ENCODE measurements at regions not wholly inside any gene's neighbourhood (a gene's known extent, or its start where the extent isn't known, plus 50 kb on each side); places are given as distances from the start of the nearest gene placed in this dataset.

DNA sequence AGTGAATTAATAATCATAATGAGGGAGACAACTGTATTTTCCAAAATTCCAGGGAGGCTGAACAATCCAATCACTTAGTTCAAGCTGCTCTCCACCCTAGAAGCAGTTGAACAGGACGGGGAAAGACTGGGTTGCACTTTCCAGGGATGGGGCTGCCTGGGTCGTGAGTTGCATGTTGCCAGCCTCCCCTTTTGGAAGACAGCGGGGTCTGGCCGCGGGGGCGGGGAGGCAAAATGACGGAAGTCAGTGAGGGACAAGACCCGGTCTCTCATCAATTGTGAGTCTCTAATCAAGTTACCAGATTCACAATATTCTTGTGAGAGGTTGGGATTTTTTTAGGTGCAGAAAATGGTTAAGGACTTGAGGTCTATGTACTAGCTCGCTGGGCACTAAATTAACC is 484.1 kb downstream of the ZSWIM6 start:
- Histone ChIP-seq H3K36me3 (ENCODE audit: control insufficient read depth in 2 of 2, insufficient read depth in 2 of 2, low read length in 2 of 2) (no peaks in the 10 kb centered on the region), H3K27me3 (ENCODE audit: control insufficient read depth in 2 of 2, insufficient read depth in 2 of 2, low read length in 2 of 2) (peaks cover 0 to 2% of the 10 kb centered on the region in 2 donors), H3K9ac (ENCODE audit: low read depth in 1 of 2, low read length in 2 of 2) (no peak overlapping the region), H3K9me3 (ENCODE audit: control insufficient read depth in 2 of 2, low read length in 2 of 2) (no peaks in the 10 kb centered on the region), H3K27ac (ENCODE audit: low read depth in 2 of 2, low read length in 2 of 2) (no peak overlapping the region), H3K4me1 (ENCODE audit: control insufficient read depth in 2 of 2, insufficient read depth in 2 of 2, low read length in 2 of 2) (no peaks in the 10 kb centered on the region), H3K4me3 (ENCODE audit: low read length in 2 of 2) (no peak overlapping the region)

DNA sequence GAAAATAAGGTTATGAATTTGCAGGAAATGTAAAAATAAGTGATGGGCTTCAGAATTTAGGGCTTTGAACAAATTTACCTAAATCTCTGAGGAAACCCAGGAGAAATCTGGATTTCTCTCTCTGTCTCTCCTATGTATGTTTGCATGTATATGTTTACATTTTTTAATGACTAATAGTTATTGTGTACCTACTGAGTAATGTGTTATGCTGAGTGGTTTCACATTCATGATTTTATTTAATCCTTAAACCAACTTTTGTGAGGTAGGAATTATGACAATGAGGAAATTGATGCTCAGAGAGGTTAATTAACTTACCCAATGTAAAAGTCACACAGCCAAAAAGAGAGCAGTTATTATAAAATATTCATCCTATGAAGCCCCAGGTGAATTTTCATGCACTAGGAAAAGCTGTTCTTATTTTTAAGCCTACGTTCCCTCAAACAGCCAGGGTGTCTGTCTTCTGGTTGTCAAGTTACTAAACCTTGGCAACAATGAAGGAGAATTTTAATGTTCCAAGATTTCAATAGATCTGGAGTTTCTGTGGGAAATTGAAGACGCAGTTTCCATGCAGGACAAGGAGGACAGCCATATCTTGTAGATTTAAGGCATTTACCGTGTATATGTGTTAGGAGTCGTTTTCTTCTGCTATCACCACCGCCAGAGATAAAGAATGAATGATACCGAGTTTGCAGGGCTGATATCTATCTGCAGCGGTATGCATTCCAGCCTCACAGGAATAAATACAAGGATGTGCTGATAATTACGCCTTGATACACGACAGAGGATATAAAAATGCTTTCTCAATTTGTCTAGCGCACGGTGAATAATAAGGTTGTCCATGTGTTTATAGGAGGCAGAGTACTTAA is 484.8 kb downstream of the ZSWIM6 start:
- Histone ChIP-seq H3K27ac (ENCODE audit: low read depth in 2 of 2, low read length in 2 of 2) (no peak overlapping the region), H3K27me3 (ENCODE audit: control insufficient read depth in 2 of 2, insufficient read depth in 2 of 2, low read length in 2 of 2) (no peaks in the 10 kb centered on the region), H3K36me3 (ENCODE audit: control insufficient read depth in 2 of 2, insufficient read depth in 2 of 2, low read length in 2 of 2) (no peaks in the 10 kb centered on the region), H3K9ac (ENCODE audit: low read depth in 1 of 2, low read length in 2 of 2) (no peak overlapping the region), H3K4me1 (ENCODE audit: control insufficient read depth in 2 of 2, insufficient read depth in 2 of 2, low read length in 2 of 2) (no peaks in the 10 kb centered on the region), H3K9me3 (ENCODE audit: control insufficient read depth in 2 of 2, low read length in 2 of 2) (no peaks in the 10 kb centered on the region), H3K4me3 (ENCODE audit: low read length in 2 of 2) (no peak overlapping the region)

DNA sequence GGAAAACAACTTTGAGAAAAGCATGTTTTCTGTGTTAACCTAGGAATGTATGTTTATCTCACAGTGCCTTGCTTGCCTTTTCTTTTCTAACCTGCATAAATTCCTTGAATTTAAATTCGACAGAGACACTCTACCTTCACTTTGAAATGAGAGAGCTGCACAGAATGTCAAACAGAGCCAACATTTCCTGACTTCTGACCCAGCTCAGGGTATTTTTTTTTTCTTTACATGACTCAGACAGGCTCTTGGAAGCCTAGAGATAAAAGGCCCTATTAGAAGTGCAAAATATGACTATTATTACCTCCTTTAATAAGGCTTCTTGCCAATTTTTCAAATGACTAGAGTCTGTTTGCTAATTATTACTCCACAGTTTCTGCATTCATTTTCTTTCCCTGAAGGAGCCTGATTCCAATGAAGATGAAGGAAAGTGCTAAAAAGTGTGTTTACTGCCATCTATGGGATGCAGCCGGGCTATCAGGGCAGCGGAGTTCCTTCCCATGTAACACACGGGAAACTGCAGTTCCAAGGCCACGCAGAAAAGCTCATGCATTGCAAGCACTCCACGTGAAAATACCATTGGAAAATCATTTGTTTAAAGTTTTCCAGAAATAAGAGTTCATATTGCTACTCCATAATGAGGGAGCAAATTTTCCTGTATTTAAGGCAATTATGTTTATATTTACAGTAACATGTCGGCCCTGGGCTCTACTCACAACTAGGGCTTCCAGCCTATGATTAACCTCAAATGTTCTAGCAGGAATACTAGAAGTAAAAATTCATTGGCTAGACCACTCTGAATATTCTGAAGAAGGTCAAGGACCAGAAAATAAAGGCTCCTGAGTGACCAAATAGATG is 485.6 kb downstream of the ZSWIM6 start:
- no peaks in the 10 kb centered on the region for H3K9me3 ChIP-seq (ENCODE audit: control insufficient read depth in 2 of 2, low read length in 2 of 2)
- H3K36me3 ChIP-seq (ENCODE audit: control insufficient read depth in 2 of 2, insufficient read depth in 2 of 2, low read length in 2 of 2): no peaks in the 10 kb centered on the region
- no peaks in the 10 kb centered on the region for H3K27me3 ChIP-seq (ENCODE audit: control insufficient read depth in 2 of 2, insufficient read depth in 2 of 2, low read length in 2 of 2)
- H3K4me3 ChIP-seq (ENCODE audit: low read length in 2 of 2): no peak overlapping the region
- H3K27ac ChIP-seq (ENCODE audit: low read depth in 2 of 2, low read length in 2 of 2): no peak overlapping the region
- no peaks in the 10 kb centered on the region for H3K4me1 ChIP-seq (ENCODE audit: control insufficient read depth in 2 of 2, insufficient read depth in 2 of 2, low read length in 2 of 2)
- no peak overlapping the region for H3K9ac ChIP-seq (ENCODE audit: low read depth in 1 of 2, low read length in 2 of 2)

DNA sequence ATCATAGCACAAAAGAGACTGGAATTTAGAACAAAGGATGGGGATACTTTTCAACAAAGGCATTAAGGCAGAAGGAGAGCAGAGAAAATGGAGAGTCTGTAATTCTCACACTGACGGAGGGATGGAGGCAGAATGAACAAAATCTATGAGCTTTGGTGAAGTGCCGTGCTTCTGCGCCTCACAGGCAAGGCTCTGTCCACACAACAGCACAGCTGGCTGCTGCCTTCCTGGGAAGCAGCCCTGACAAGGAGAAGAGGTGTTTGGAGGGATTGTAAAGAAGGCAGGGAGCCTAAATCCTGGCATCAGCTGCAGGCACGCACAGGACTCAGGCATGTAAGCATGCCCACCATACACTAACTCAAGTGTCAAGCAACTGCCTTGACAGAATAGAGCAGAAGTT is 485.2 kb upstream of the KIF2A start:
- no peak overlapping the region for H3K4me3 ChIP-seq (ENCODE audit: low read length in 2 of 2)
- no peak overlapping the region for H3K27ac ChIP-seq (ENCODE audit: low read depth in 2 of 2, low read length in 2 of 2)
- H3K9me3 ChIP-seq (ENCODE audit: control insufficient read depth in 2 of 2, low read length in 2 of 2): no peaks in the 10 kb centered on the region
- no peaks in the 10 kb centered on the region for H3K27me3 ChIP-seq (ENCODE audit: control insufficient read depth in 2 of 2, insufficient read depth in 2 of 2, low read length in 2 of 2)
- H3K9ac ChIP-seq (ENCODE audit: low read depth in 1 of 2, low read length in 2 of 2): no peak overlapping the region
- no peaks in the 10 kb centered on the region for H3K4me1 ChIP-seq (ENCODE audit: control insufficient read depth in 2 of 2, insufficient read depth in 2 of 2, low read length in 2 of 2)
- H3K36me3 ChIP-seq (ENCODE audit: control insufficient read depth in 2 of 2, insufficient read depth in 2 of 2, low read length in 2 of 2): no peaks in the 10 kb centered on the region

- Histone ChIP-seq H3K27ac (ENCODE audit: low read depth in 2 of 2, low read length in 2 of 2) (no peak overlapping the region), H3K9me3 (ENCODE audit: control insufficient read depth in 2 of 2, low read length in 2 of 2) (no peaks in the 10 kb centered on the region), H3K4me1 (ENCODE audit: control insufficient read depth in 2 of 2, insufficient read depth in 2 of 2, low read length in 2 of 2) (no peaks in the 10 kb centered on the region), H3K36me3 (ENCODE audit: control insufficient read depth in 2 of 2, insufficient read depth in 2 of 2, low read length in 2 of 2) (no peaks in the 10 kb centered on the region), H3K4me3 (ENCODE audit: low read length in 2 of 2) (no peak overlapping the region), H3K27me3 (ENCODE audit: control insufficient read depth in 2 of 2, insufficient read depth in 2 of 2, low read length in 2 of 2) (no peaks in the 10 kb centered on the region), H3K9ac (ENCODE audit: low read depth in 1 of 2, low read length in 2 of 2) (no peak overlapping the region)
Measured at GRCh38 chr5:61821561-61821960, 484.4 kb upstream of the KIF2A start.

DNA sequence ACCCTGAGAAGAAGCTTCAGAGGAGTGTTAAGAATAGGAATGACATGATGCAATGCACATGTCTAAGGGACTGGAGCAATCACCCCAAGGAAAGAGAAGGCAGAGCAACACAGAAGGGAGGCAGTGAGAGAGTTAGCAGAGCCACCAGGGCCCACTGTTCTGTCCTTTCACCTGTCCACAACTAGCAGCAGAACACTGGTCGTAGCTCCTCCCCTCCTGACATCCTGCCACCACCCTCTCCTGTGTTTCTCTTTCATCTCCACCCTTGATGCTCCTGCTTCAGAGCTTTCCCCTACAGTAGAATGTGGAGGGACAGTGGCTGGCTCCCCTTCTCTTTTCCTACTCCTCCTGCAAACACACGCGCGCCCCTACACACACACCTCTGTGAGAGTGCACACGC is 483.4 kb upstream of the KIF2A start:
- Histone ChIP-seq H3K4me1 (ENCODE audit: control insufficient read depth in 2 of 2, insufficient read depth in 2 of 2, low read length in 2 of 2) (no peaks in the 10 kb centered on the region), H3K27ac (ENCODE audit: low read depth in 2 of 2, low read length in 2 of 2) (no peak overlapping the region), H3K9ac (ENCODE audit: low read depth in 1 of 2, low read length in 2 of 2) (no peak overlapping the region), H3K36me3 (ENCODE audit: control insufficient read depth in 2 of 2, insufficient read depth in 2 of 2, low read length in 2 of 2) (no peaks in the 10 kb centered on the region), H3K27me3 (ENCODE audit: control insufficient read depth in 2 of 2, insufficient read depth in 2 of 2, low read length in 2 of 2) (peaks cover 0 to 2% of the 10 kb centered on the region in 2 donors), H3K9me3 (ENCODE audit: control insufficient read depth in 2 of 2, low read length in 2 of 2) (no peaks in the 10 kb centered on the region), H3K4me3 (ENCODE audit: low read length in 2 of 2) (no peak overlapping the region)

DNA sequence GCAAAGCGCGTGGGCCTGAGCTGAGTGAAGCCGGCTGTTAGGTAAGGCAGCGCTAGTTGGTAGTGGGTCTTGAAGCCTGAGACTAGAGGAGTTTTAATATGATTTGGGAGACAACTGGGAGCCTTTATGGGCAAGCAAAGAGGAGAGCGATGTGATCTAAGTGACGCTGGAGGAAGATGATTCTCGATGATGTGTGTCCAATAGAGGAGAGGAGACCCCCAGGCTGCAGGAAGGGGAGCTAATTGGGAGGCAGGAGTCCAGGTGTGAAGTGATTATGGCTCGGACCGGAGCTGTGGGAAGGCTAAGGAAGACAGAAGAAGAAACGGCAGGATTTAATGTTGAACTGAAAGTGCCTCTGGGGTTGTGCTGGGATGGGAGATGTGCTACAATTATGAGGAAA is 482.9 kb upstream of the KIF2A start:
- Histone ChIP-seq H3K9me3 (ENCODE audit: control insufficient read depth in 2 of 2, low read length in 2 of 2) (no peaks in the 10 kb centered on the region), H3K27ac (ENCODE audit: low read depth in 2 of 2, low read length in 2 of 2) (no peak overlapping the region), H3K9ac (ENCODE audit: low read depth in 1 of 2, low read length in 2 of 2) (no peak overlapping the region), H3K36me3 (ENCODE audit: control insufficient read depth in 2 of 2, insufficient read depth in 2 of 2, low read length in 2 of 2) (no peaks in the 10 kb centered on the region), H3K27me3 (ENCODE audit: control insufficient read depth in 2 of 2, insufficient read depth in 2 of 2, low read length in 2 of 2) (peaks cover 0 to 2% of the 10 kb centered on the region in 2 donors), H3K4me3 (ENCODE audit: low read length in 2 of 2) (no peak overlapping the region), H3K4me1 (ENCODE audit: control insufficient read depth in 2 of 2, insufficient read depth in 2 of 2, low read length in 2 of 2) (no peaks in the 10 kb centered on the region)

DNA sequence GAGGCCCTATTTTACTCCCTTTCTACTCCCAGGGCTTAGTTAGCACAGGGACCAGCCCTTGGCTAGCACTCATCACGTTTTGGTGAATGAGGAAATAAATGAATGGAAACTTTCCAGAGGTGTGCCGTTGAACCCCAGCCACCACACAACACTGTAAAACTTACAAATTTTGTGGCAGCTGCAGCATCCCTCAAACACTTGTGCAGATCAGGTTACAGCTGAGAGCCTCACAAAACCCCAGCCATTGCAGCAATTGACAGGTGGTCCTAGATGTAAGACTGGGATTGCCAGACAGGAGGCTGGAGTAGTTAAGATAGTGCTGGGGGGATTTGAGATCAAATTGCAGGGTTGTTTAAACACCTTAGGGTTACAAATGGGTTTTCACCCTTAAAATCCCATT is 482.2 kb upstream of the KIF2A start:
- H3K27me3 ChIP-seq (ENCODE audit: control insufficient read depth in 2 of 2, insufficient read depth in 2 of 2, low read length in 2 of 2): peaks cover 0 to 2% of the 10 kb centered on the region in 2 donors

DNA sequence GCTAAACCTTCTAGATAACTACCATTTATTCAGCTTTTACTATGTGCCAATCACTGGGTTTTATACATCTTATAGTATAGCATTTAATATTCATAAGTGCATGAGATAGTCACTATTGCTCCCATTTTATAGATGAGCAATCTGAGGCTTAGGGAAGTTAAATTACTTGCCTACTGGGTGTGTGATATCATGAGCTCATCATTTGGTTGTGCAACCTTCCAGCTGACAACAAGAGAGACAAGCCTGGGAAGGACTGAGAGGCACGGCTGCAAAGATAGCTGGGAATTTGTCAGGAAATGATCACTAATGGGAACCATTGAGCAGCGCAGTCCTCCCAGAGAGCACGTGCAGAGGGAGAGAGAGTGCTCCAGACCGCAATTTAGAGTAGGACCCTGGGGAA is 481.6 kb upstream of the KIF2A start:
- no peaks in the 10 kb centered on the region for H3K9me3 ChIP-seq (ENCODE audit: control insufficient read depth in 2 of 2, low read length in 2 of 2)
- H3K36me3 ChIP-seq (ENCODE audit: control insufficient read depth in 2 of 2, insufficient read depth in 2 of 2, low read length in 2 of 2): no peaks in the 10 kb centered on the region
- H3K27me3 ChIP-seq (ENCODE audit: control insufficient read depth in 2 of 2, insufficient read depth in 2 of 2, low read length in 2 of 2): peaks cover 0 to 2% of the 10 kb centered on the region in 2 donors
- H3K27ac ChIP-seq (ENCODE audit: low read depth in 2 of 2, low read length in 2 of 2): no peak overlapping the region
- H3K4me3 ChIP-seq (ENCODE audit: low read length in 2 of 2): no peak overlapping the region
- no peak overlapping the region for H3K9ac ChIP-seq (ENCODE audit: low read depth in 1 of 2, low read length in 2 of 2)
- H3K4me1 ChIP-seq (ENCODE audit: control insufficient read depth in 2 of 2, insufficient read depth in 2 of 2, low read length in 2 of 2): no peaks in the 10 kb centered on the region

More for the DNA sequence above, 482.2 kb upstream of the KIF2A start:
- no peak overlapping the region for H3K27ac ChIP-seq (ENCODE audit: low read depth in 2 of 2, low read length in 2 of 2)
- no peak overlapping the region for H3K4me3 ChIP-seq (ENCODE audit: low read length in 2 of 2)
- no peaks in the 10 kb centered on the region for H3K36me3 ChIP-seq (ENCODE audit: control insufficient read depth in 2 of 2, insufficient read depth in 2 of 2, low read length in 2 of 2)
- no peaks in the 10 kb centered on the region for H3K9me3 ChIP-seq (ENCODE audit: control insufficient read depth in 2 of 2, low read length in 2 of 2)
- H3K4me1 ChIP-seq (ENCODE audit: control insufficient read depth in 2 of 2, insufficient read depth in 2 of 2, low read length in 2 of 2): no peaks in the 10 kb centered on the region
- no peak overlapping the region for H3K9ac ChIP-seq (ENCODE audit: low read depth in 1 of 2, low read length in 2 of 2)

DNA sequence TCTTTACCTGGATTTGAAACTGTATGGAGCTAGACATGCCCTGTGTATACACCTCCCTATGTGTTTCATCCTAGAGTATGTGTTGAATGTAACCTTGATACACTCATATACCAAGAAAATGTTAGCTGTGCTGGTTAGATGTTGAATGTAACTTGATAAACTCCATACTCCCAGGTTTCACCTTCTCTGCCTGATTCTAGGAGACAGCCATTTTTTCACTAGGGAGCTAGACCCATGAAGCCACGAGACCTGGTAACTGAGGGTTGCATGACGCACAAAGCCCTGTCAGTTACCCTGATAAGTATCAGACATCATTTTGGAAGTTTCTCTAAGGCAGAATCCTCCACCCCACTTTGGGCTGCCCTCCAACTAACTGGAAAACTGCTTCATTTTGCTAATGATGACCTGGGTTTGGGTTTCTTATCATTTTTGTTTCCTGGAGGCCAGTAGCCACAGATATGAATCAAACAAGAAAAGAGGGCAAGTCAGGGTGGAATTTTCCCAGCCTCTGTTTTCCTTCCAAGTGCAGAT is 478.5 kb upstream of the KIF2A start:
- Histone ChIP-seq H3K36me3 (ENCODE audit: control insufficient read depth in 2 of 2, insufficient read depth in 2 of 2, low read length in 2 of 2) (no peaks in the 10 kb centered on the region), H3K4me1 (ENCODE audit: control insufficient read depth in 2 of 2, insufficient read depth in 2 of 2, low read length in 2 of 2) (no peaks in the 10 kb centered on the region), H3K9ac (ENCODE audit: low read depth in 1 of 2, low read length in 2 of 2) (no peak overlapping the region)

More for the DNA sequence above, 478.5 kb upstream of the KIF2A start:
- no peak overlapping the region for H3K27ac ChIP-seq (ENCODE audit: low read depth in 2 of 2, low read length in 2 of 2)
- no peak overlapping the region for H3K4me3 ChIP-seq (ENCODE audit: low read length in 2 of 2)
- peaks cover 0 to 2% of the 10 kb centered on the region in 2 donors for H3K27me3 ChIP-seq (ENCODE audit: control insufficient read depth in 2 of 2, insufficient read depth in 2 of 2, low read length in 2 of 2)
- H3K9me3 ChIP-seq (ENCODE audit: control insufficient read depth in 2 of 2, low read length in 2 of 2): no peaks in the 10 kb centered on the region
